ENCODE measurements at regions not wholly inside any gene's neighbourhood (a gene's known extent, or its start where the extent isn't known, plus 50 kb on each side); places are given as distances from the start of the nearest gene placed in this dataset.

- no peak for TF ChIP-seq CTCF (IDR thresholded peaks at IDR 0.05)
Measured at GRCh38 chr6:78561015-78561414, 306.3 kb upstream of the IRAK1BP1 start.

DNA sequence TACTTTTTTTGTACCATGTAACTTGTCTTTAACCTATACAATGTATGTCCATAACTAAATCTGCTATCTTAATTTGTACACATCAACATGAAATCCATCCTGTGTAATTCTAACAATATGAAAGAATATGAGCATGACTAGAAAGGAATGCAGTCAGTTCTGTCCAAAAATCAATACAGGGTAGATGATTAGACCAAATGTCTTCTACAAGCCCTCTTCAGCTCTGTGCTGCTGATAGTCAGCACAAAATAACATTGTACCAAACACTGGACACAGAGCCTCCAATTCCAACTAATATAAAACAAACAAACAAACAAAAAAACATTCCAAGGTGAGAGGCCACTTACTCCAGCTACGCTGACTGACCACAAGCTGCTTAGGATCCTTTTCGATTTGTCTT lies 301.4 kb upstream of the IRAK1BP1 start:
- Histone ChIP-seq H3K27ac (no peak overlapping the region), H3K9me3 (peaks cover 0 to 4% of the 10 kb centered on the region in 2 donors), H3K36me3 (no peaks in the 10 kb centered on the region), H3K4me3 (no peak overlapping the region), H3K27me3 (no peaks in the 10 kb centered on the region), H3K4me1 (no peaks in the 10 kb centered on the region)
- no peak for TF ChIP-seq CTCF (IDR thresholded peaks at IDR 0.05)
- DNase-seq (ENCODE audit: low spot score) = no peak

More at GRCh38 chr6:78561015-78561414, 306.3 kb upstream of the IRAK1BP1 start:
- no peaks in the 10 kb centered on the region for H3K4me1 ChIP-seq
- H3K27me3 ChIP-seq = no peaks in the 10 kb centered on the region
- no peak overlapping the region for H3K4me3 ChIP-seq
- H3K36me3 ChIP-seq = no peaks in the 10 kb centered on the region
- no peak for DNase-seq (ENCODE audit: low spot score)
- no peak overlapping the region for H3K27ac ChIP-seq
- peaks cover 0 to 3% of the 10 kb centered on the region in 2 donors for H3K9me3 ChIP-seq

GRCh38 chr6:78570044-78570443 lies 297.3 kb upstream of the IRAK1BP1 start:
- DNase-seq (ENCODE audit: low spot score) = no peak
- Histone ChIP-seq H3K27ac (no peak overlapping the region), H3K4me3 (no peak overlapping the region), H3K9me3 (peaks cover 0 to 4% of the 10 kb centered on the region in 2 donors), H3K36me3 (no peaks in the 10 kb centered on the region), H3K27me3 (no peaks in the 10 kb centered on the region), H3K4me1 (no peaks in the 10 kb centered on the region)
- no peak for TF ChIP-seq CTCF (IDR thresholded peaks at IDR 0.05)

DNA sequence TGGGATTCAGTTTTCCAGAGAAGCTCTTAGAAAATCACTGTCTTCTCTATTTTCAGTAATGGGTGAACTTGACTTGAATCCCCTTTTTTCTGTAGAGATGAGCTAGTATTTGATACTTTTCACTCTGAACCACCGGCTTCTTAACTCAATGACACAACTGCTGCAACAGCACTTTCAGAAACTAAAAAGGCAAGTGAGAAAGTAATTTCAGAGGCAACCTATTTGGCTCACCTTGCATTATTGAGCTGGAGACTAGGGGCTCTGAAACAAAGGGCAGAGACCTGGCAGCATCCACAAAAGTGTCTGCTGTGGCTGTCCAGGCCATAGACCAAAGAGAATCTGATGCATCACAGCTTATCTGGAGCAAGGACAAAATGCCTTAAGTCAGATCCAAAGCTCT lies 289.8 kb upstream of the IRAK1BP1 start:
- Histone ChIP-seq H3K4me3 (no peak overlapping the region), H3K4me1 (no peaks in the 10 kb centered on the region), H3K27me3 (no peaks in the 10 kb centered on the region), H3K27ac (no peak overlapping the region), H3K9me3 (no peaks in the 10 kb centered on the region), H3K36me3 (no peaks in the 10 kb centered on the region)
- DNase-seq (ENCODE audit: low spot score) = no peak
- no peak for TF ChIP-seq CTCF (IDR thresholded peaks at IDR 0.05)

GRCh38 chr6:78578430-78578829 lies 288.9 kb upstream of the IRAK1BP1 start:
- no peaks in the 10 kb centered on the region for H3K27me3 ChIP-seq
- no peak for DNase-seq (ENCODE audit: low spot score)
- no peak overlapping the region for H3K27ac ChIP-seq
- H3K4me1 ChIP-seq = no peaks in the 10 kb centered on the region
- H3K36me3 ChIP-seq = no peaks in the 10 kb centered on the region
- no peak overlapping the region for H3K4me3 ChIP-seq
- TF ChIP-seq CTCF (IDR thresholded peaks at IDR 0.05) = no peak
- no peaks in the 10 kb centered on the region for H3K9me3 ChIP-seq

DNA sequence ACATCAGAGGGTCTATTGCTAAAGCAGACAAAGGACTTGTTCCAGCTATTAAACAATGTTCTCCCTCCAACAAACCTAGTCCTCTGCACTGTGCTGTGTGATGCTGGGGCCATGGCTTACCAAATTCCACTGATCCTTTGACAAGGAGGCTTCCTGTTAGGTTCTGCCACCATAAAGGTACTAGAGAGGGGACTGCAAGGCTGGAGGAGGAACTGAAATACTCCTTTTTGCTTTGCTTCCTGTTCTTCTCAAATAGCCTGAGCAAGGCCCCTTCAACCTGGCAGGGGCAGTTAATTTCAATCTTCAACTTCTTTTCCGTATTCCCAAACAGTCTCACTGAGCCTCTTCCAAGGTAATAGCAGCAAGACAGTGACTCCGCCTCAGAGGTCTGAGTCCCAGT lies 286.4 kb upstream of the IRAK1BP1 start:
- Histone ChIP-seq H3K27ac (no peak overlapping the region), H3K4me3 (no peak overlapping the region), H3K9me3 (no peaks in the 10 kb centered on the region), H3K4me1 (no peaks in the 10 kb centered on the region), H3K27me3 (no peaks in the 10 kb centered on the region), H3K36me3 (no peaks in the 10 kb centered on the region)
- no peak for TF ChIP-seq CTCF (IDR thresholded peaks at IDR 0.05)
- no peak for DNase-seq (ENCODE audit: low spot score)
